ENCODE measurements at regions not wholly inside any gene's neighbourhood (a gene's known extent, or its start where the extent isn't known, plus 50 kb on each side); places are given as distances from the start of the nearest gene placed in this dataset.

- no peak for TF ChIP-seq EZH2phosphoT487 (IDR thresholded peaks at IDR 0.05; ENCODE audit: low read depth)
- TF ChIP-seq CTCF (IDR thresholded peaks at IDR 0.05; ENCODE audit: low read depth, low read length) = no peak
- H3K4me1 ChIP-seq (ENCODE audit: low read length) = no peaks in the 10 kb centered on the region
- no peaks in the 10 kb centered on the region for H3K79me2 ChIP-seq (ENCODE audit: low read length)
- H3K4me2 ChIP-seq (ENCODE audit: low read length) = no peak overlapping the region
- no peak overlapping the region for H3K4me3 ChIP-seq (ENCODE audit: low read length)
- no peak overlapping the region for H3K27ac ChIP-seq (ENCODE audit: low read length)
- no peak overlapping the region for H2AFZ ChIP-seq (ENCODE audit: low read depth, low read length)
- H3K36me3 ChIP-seq (replicated peaks; ENCODE audit: low read depth, low read length) = no peaks in the 10 kb centered on the region
- no peaks in the 10 kb centered on the region for H4K20me1 ChIP-seq (ENCODE audit: insufficient read depth, low read length)
- no peaks in the 10 kb centered on the region for H3K9me3 ChIP-seq (ENCODE audit: insufficient read depth, low read length)
- H3K9ac ChIP-seq (ENCODE audit: low read length) = no peak overlapping the region
- H3K27me3 ChIP-seq (ENCODE audit: low read depth, low read length) = no peaks in the 10 kb centered on the region
These were observed 378.0 kb downstream of the GRB14 start for GRCh38 chr2:164243315-164243714.

GRCh38 chr2:164242409-164242808 lies 378.9 kb downstream of the GRB14 start:
- TF ChIP-seq CTCF (IDR thresholded peaks at IDR 0.05; ENCODE audit: low read depth, low read length) = no peak
- no peak for TF ChIP-seq EZH2phosphoT487 (IDR thresholded peaks at IDR 0.05; ENCODE audit: low read depth)
- no peak overlapping the region for H3K9ac ChIP-seq (ENCODE audit: low read length)
- H3K27me3 ChIP-seq (ENCODE audit: low read depth, low read length) = no peaks in the 10 kb centered on the region
- no peaks in the 10 kb centered on the region for H3K36me3 ChIP-seq (replicated peaks; ENCODE audit: low read depth, low read length)
- H3K4me1 ChIP-seq (ENCODE audit: low read length) = no peaks in the 10 kb centered on the region
- H3K4me3 ChIP-seq (ENCODE audit: low read length) = no peak overlapping the region
- no peak overlapping the region for H2AFZ ChIP-seq (ENCODE audit: low read depth, low read length)
- no peaks in the 10 kb centered on the region for H3K9me3 ChIP-seq (ENCODE audit: insufficient read depth, low read length)
- H3K79me2 ChIP-seq (ENCODE audit: low read length) = no peaks in the 10 kb centered on the region
- no peak overlapping the region for H3K4me2 ChIP-seq (ENCODE audit: low read length)
- H4K20me1 ChIP-seq (ENCODE audit: insufficient read depth, low read length) = no peaks in the 10 kb centered on the region
- no peak overlapping the region for H3K27ac ChIP-seq (ENCODE audit: low read length)

- Histone ChIP-seq H3K9ac (ENCODE audit: low read length) (no peak overlapping the region), H3K79me2 (ENCODE audit: low read length) (no peaks in the 10 kb centered on the region), H3K36me3 (replicated peaks; ENCODE audit: low read depth, low read length) (no peaks in the 10 kb centered on the region), H2AFZ (ENCODE audit: low read depth, low read length) (no peak overlapping the region), H4K20me1 (ENCODE audit: insufficient read depth, low read length) (no peaks in the 10 kb centered on the region), H3K4me2 (ENCODE audit: low read length) (no peak overlapping the region), H3K9me3 (ENCODE audit: insufficient read depth, low read length) (no peaks in the 10 kb centered on the region), H3K27ac (ENCODE audit: low read length) (no peak overlapping the region), H3K4me3 (ENCODE audit: low read length) (no peak overlapping the region), H3K4me1 (ENCODE audit: low read length) (no peaks in the 10 kb centered on the region), H3K27me3 (ENCODE audit: low read depth, low read length) (no peaks in the 10 kb centered on the region)
- TF ChIP-seq CTCF (IDR thresholded peaks at IDR 0.05; ENCODE audit: low read depth, low read length) (no peak), EZH2phosphoT487 (IDR thresholded peaks at IDR 0.05; ENCODE audit: low read depth) (no peak)
These were observed 387.2 kb downstream of the GRB14 start for GRCh38 chr2:164234074-164234473.

GRCh38 chr2:164224007-164224406 lies 397.3 kb downstream of the GRB14 start:
- Histone ChIP-seq H3K79me2 (ENCODE audit: low read length) (no peaks in the 10 kb centered on the region), H3K4me2 (ENCODE audit: low read length) (no peak overlapping the region), H3K27me3 (ENCODE audit: low read depth, low read length) (no peaks in the 10 kb centered on the region), H3K27ac (ENCODE audit: low read length) (no peak overlapping the region), H2AFZ (ENCODE audit: low read depth, low read length) (no peak overlapping the region), H3K9ac (ENCODE audit: low read length) (no peak overlapping the region), H3K9me3 (ENCODE audit: insufficient read depth, low read length) (no peaks in the 10 kb centered on the region), H3K36me3 (replicated peaks; ENCODE audit: low read depth, low read length) (no peaks in the 10 kb centered on the region), H3K4me3 (ENCODE audit: low read length) (no peak overlapping the region), H3K4me1 (ENCODE audit: low read length) (no peaks in the 10 kb centered on the region), H4K20me1 (ENCODE audit: insufficient read depth, low read length) (no peaks in the 10 kb centered on the region)
- TF ChIP-seq CTCF (IDR thresholded peaks at IDR 0.05; ENCODE audit: low read depth, low read length) (no peak), EZH2phosphoT487 (IDR thresholded peaks at IDR 0.05; ENCODE audit: low read depth) (no peak)
